B cell (primary cell): ENCODE measurements at regions not wholly inside any gene's neighbourhood (a gene's known extent, or its start where the extent isn't known, plus 50 kb on each side); places are given as distances from the start of the nearest gene placed in this dataset.

Experiments used
- ATAC-seq: fragments of 200-7000 bp; cut with Tn5 transposase; one replicate; pipeline ENCODE4 v1.10.0; 2021; ENCODE audit warnings: low read depth, mild to moderate bottlenecking, moderate number of reproducible peaks, moderate library complexity
- CTCF ChIA-PET: fragments of 350-600 bp; sonication (Branson Sonifier 250); formaldehyde crosslinking; loops from one replicate; lab custom pipeline; 2021; ENCODE audit warnings: antibody characterized with exemption, inconsistent platforms; lab: Charles Lee
- POLR2A ChIA-PET: fragments of 350-600 bp; sonication (Branson Sonifier 250); formaldehyde crosslinking; loops from one replicate; lab custom pipeline; 2021; ENCODE audit warnings: antibody characterized with exemption; lab: Charles Lee
- DNase-seq: peaks from one replicate; pipeline ENCODE4 v3.0.0; 2013
- H2AFZ ChIP-seq: 2 replicates; pipeline ENCODE4 v1.6.1; 2012; ENCODE audit warnings: mild to moderate bottlenecking, low read depth, low read length; ENCODE audit not compliant: insufficient read depth, poor library complexity, severe bottlenecking
- H3K27ac ChIP-seq, 2 donors: 1 replicate in 1 of 2; 2 replicates in 1 of 2; pipeline ENCODE4 v1.5.1; 2012 to 2013; ENCODE audit warnings: low read length in 2 of 2, mild to moderate bottlenecking in 2 of 2, moderate library complexity in 1 of 2
- H3K27me3 ChIP-seq, 4 experiments: fragments of 200-600 bp in 1 of 4; sonication (generic) in 1 of 4; replicated peaks in 1 of 4; 1 replicate in 2 of 4; 2 replicates in 2 of 4; pipeline versions ENCODE4 v1.6.1 to v1.7.0; 2013 to 2016; ENCODE audit warnings: low read length in 3 of 4, mild to moderate bottlenecking in 2 of 4, mixed read lengths in 1 of 4, moderate library complexity in 1 of 4; ENCODE audit not compliant: insufficient read depth in 4 of 4, control insufficient read depth in 3 of 4; ENCODE audit errors: control extremely low read depth in 1 of 4
- H3K36me3 ChIP-seq, 2 experiments: replicated peaks in 1 of 2; 1 replicate in 1 of 2; 2 replicates in 1 of 2; pipeline versions ENCODE4 v1.6.1 to v1.7.1; 2013; ENCODE audit warnings: low read length in 1 of 2; ENCODE audit not compliant: insufficient read depth in 2 of 2, control insufficient read depth in 1 of 2; ENCODE audit errors: control extremely low read depth in 1 of 2, extremely low read depth in 1 of 2
- H3K4me1 ChIP-seq, 2 donors: fragments of 200-600 bp in 1 of 2; sonication (generic) in 1 of 2; 1 replicate in 1 of 2; 2 replicates in 1 of 2; pipeline versions ENCODE4 v1.5.1 to v1.6.1; 2013 to 2017; ENCODE audit warnings: low read length in 2 of 2; ENCODE audit not compliant: control insufficient read depth in 2 of 2, insufficient read depth in 2 of 2
- H3K4me2 ChIP-seq: replicated peaks from 2 replicates; pipeline ENCODE3; 2012; ENCODE audit warnings: mild to moderate bottlenecking, low read depth, low read length; ENCODE audit not compliant: poor library complexity, severe bottlenecking
- H3K4me3 ChIP-seq, 5 experiments: fragments of 200-600 bp in 1 of 5; sonication (generic) in 1 of 5; 1 replicate in 3 of 5; 2 replicates in 2 of 5; pipeline versions ENCODE4 v1.5.1 to v1.7.0; 2011 to 2016; ENCODE audit warnings: low read length in 4 of 5, mild to moderate bottlenecking in 4 of 5, low read depth in 2 of 5, control low read depth in 1 of 5, moderate library complexity in 1 of 5; ENCODE audit not compliant: insufficient read depth in 1 of 5; ENCODE audit errors: control extremely low read depth in 1 of 5, extremely low read depth in 1 of 5
- H3K79me2 ChIP-seq: fragments of 200-600 bp; sonication (generic); one replicate; pipeline ENCODE4 v1.6.0; 2016; ENCODE audit warnings: low read length; ENCODE audit not compliant: control insufficient read depth, insufficient read depth
- H3K9ac ChIP-seq: fragments of 200-600 bp; sonication (generic); 2 replicates; pipeline ENCODE4 v1.6.1; 2017; ENCODE audit warnings: mild to moderate bottlenecking, low read length, moderate library complexity
- H3K9me3 ChIP-seq, 3 donors: one replicate each; pipeline versions ENCODE4 v1.6.1 to v1.7.1; 2013; ENCODE audit warnings: low read length in 2 of 3; ENCODE audit not compliant: control insufficient read depth in 2 of 3, insufficient read depth in 1 of 3; ENCODE audit errors: control extremely low read depth in 1 of 3
- H4K20me1 ChIP-seq: 2 replicates; pipeline ENCODE4 v1.6.0; 2012; ENCODE audit warnings: mild to moderate bottlenecking, low read length; ENCODE audit not compliant: insufficient read depth, control insufficient read depth, poor library complexity, severe bottlenecking
- H3K27ac Mint-ChIP-seq: one replicate; pipeline ENCODE4 v1.8.0; 2021; ENCODE audit warnings: mixed read lengths
- H3K27me3 Mint-ChIP-seq: one replicate; pipeline ENCODE4 v1.8.0; 2021; ENCODE audit warnings: mixed read lengths
- H3K4me1 Mint-ChIP-seq: one replicate; pipeline ENCODE4 v1.8.0; 2021; ENCODE audit warnings: mixed read lengths
- H3K4me3 Mint-ChIP-seq: one replicate; pipeline ENCODE4 v1.8.0; 2021; ENCODE audit warnings: mixed read lengths
- H3K9me3 Mint-ChIP-seq: one replicate; pipeline ENCODE4 v1.8.0; 2022; ENCODE audit warnings: mixed read lengths; ENCODE audit not compliant: insufficient read depth
- CTCF ChIP-seq: fragments of 200-600 bp; IDR thresholded peaks from one replicate; pipeline ENCODE4 v1.8.0; 2022; ENCODE audit warnings: antibody characterized with exemption, mild to moderate bottlenecking
- EZH2 ChIP-seq: IDR thresholded peaks from 2 replicates; pipeline ENCODE4 v1.6.1; 2012; ENCODE audit warnings: borderline replicate concordance, low read depth, mild to moderate bottlenecking, moderate library complexity, low read length; ENCODE audit not compliant: insufficient read depth, poor library complexity, severe bottlenecking
- WGBS: methylation state at CpG from one replicate; pipeline ENCODE4 v1.1.5; 2013; ENCODE audit warnings: missing lambda C conversion rate; ENCODE audit not compliant: insufficient coverage; 5-methylcytosine and 5-hydroxymethylcytosine counted together
- intact Hi-C: fragments of 100-400 bp; cut with micrococcal nuclease; formaldehyde crosslinking; loops from one replicate; pipeline ENCODE4 v1.10.0; 2022

- no peak overlapping the region for H3K27ac Mint-ChIP-seq
- no peaks in the 10 kb centered on the region for H3K4me1 Mint-ChIP-seq
- ChIA-PET POLR2A (no interaction called here), CTCF (no interaction called here)
- H3K79me2 ChIP-seq = no peaks in the 10 kb centered on the region
- no peak overlapping the region for H3K27ac ChIP-seq
- 78% methylated on average over 3 of the region's 5 CpGs for WGBS
- TF ChIP-seq EZH2 = no peak
- no peak for TF ChIP-seq CTCF
- H3K27me3 Mint-ChIP-seq = peaks cover 14% of the 10 kb centered on the region
- DNase-seq = no peak
- H3K9ac ChIP-seq = no peak overlapping the region
- no peaks in the 10 kb centered on the region for H3K9me3 ChIP-seq
- no peak overlapping the region for H3K4me2 ChIP-seq
- no peaks in the 10 kb centered on the region for H3K27me3 ChIP-seq
- H2AFZ ChIP-seq = no peak overlapping the region
- H3K4me3 Mint-ChIP-seq = no peak overlapping the region
- no peaks in the 10 kb centered on the region for H4K20me1 ChIP-seq
- intact Hi-C loops = no loop called here
- no peaks in the 10 kb centered on the region for H3K4me1 ChIP-seq
- no peak overlapping the region for H3K4me3 ChIP-seq
- H3K9me3 Mint-ChIP-seq = no peaks in the 10 kb centered on the region
- no peak for ATAC-seq
- H3K36me3 ChIP-seq = no peaks in the 10 kb centered on the region
Observed at GRCh38 chr10:113445736-113446135, 107.1 kb upstream of the HABP2 start.

- peaks cover 11% of the 10 kb centered on the region for H3K27me3 Mint-ChIP-seq
- ChIA-PET CTCF (no interaction called here), POLR2A (no interaction called here)
- Histone ChIP-seq H3K4me3 (no peak overlapping the region), H3K27me3 (no peaks in the 10 kb centered on the region), H2AFZ (no peak overlapping the region), H3K79me2 (no peaks in the 10 kb centered on the region), H3K9me3 (no peaks in the 10 kb centered on the region), H3K4me2 (no peak overlapping the region), H3K27ac (no peak overlapping the region), H3K9ac (no peak overlapping the region), H4K20me1 (no peaks in the 10 kb centered on the region), H3K4me1 (no peaks in the 10 kb centered on the region), H3K36me3 (no peaks in the 10 kb centered on the region)
- 50% methylated on average over 1 of the region's 2 CpGs for WGBS
- DNase-seq = no peak
- no peak overlapping the region for H3K4me3 Mint-ChIP-seq
- intact Hi-C loops = no loop called here
- TF ChIP-seq CTCF = no peak
- TF ChIP-seq EZH2 = no peak
- H3K4me1 Mint-ChIP-seq = no peaks in the 10 kb centered on the region
- no peaks in the 10 kb centered on the region for H3K9me3 Mint-ChIP-seq
- no peak overlapping the region for H3K27ac Mint-ChIP-seq
- no peak for ATAC-seq
Observed at GRCh38 chr10:113446739-113447138, 106.1 kb upstream of the HABP2 start.
